ENCODE measurements at regions not wholly inside any gene's neighbourhood (a gene's known extent, or its start where the extent isn't known, plus 50 kb on each side); places are given as distances from the start of the nearest gene placed in this dataset.

DNA sequence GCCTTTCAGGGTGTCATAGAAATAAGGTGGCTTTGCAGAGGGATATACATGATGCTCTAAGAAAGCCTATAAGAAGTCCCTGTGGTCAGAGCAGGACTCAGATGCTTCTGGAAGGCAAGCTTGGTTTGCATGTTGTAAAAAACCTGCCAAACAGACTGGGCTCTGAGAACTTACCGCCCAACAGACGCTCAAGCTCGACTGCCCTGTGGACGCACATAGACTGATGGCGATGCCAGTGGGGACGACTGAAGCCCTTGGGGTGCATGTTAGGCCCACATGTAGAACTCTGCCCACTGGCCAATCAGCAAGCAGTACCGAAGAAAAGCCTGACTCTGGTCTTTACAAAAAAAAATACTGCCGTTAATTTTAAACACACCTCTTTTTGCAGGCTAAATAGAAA lies 133.8 kb downstream of the NAV1 start:
- H3K27ac Mint-ChIP-seq: no peak overlapping the region
- H3K4me1 Mint-ChIP-seq (ENCODE audit: low read depth): peaks cover 2% of the 10 kb centered on the region

DNA sequence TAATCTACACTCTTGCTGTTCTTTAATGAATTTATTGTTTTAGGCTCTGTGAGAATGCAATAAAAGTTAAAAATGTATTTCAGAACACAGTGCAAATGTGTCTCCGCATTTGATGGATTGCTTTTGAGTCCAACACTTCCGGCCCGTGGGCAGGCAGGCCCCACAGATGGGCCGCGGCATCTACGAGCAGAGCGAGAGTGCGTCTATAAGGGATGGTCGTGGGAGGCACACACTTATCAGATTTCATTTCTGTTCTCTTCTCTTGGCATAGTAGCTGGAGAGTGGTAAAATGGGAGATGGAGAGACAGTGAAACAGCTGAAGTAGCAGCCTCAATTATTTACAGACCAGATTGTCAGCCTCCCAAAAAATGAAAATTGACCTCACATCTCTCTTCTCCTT lies 134.2 kb downstream of the NAV1 start:
- H3K27me3 Mint-ChIP-seq (ENCODE audit: low read depth): peaks cover 2% of the 10 kb centered on the region
- no peaks in the 10 kb centered on the region for H3K9me3 Mint-ChIP-seq
- CTCF ChIA-PET: interaction anchor here (1.0 kb wide), 1 partner anchor 36 kb away, joined by 4 read pairs; no protein-coding TSS in a partner anchor
- H3K36me3 Mint-ChIP-seq (ENCODE audit: low read depth): no peaks in the 10 kb centered on the region
- no peak overlapping the region for H3K27ac Mint-ChIP-seq
- no peak overlapping the region for H3K4me3 Mint-ChIP-seq
- no peak for DNase-seq
- intact Hi-C loops (cut with micrococcal nuclease): no loop called here
- peaks cover 2% of the 10 kb centered on the region for H3K4me1 Mint-ChIP-seq (ENCODE audit: low read depth)

More for the DNA sequence above, 133.8 kb downstream of the NAV1 start:
- no peak for DNase-seq
- intact Hi-C loops (cut with micrococcal nuclease): no loop called here
- peaks cover 2% of the 10 kb centered on the region for H3K27me3 Mint-ChIP-seq (ENCODE audit: low read depth)
- H3K9me3 Mint-ChIP-seq: no peaks in the 10 kb centered on the region
- H3K36me3 Mint-ChIP-seq (ENCODE audit: low read depth): no peaks in the 10 kb centered on the region
- CTCF ChIA-PET: interaction anchor here (1.0 kb wide), 1 partner anchor 37 kb away, joined by 4 read pairs; no protein-coding TSS in a partner anchor
- no peak overlapping the region for H3K4me3 Mint-ChIP-seq

DNA sequence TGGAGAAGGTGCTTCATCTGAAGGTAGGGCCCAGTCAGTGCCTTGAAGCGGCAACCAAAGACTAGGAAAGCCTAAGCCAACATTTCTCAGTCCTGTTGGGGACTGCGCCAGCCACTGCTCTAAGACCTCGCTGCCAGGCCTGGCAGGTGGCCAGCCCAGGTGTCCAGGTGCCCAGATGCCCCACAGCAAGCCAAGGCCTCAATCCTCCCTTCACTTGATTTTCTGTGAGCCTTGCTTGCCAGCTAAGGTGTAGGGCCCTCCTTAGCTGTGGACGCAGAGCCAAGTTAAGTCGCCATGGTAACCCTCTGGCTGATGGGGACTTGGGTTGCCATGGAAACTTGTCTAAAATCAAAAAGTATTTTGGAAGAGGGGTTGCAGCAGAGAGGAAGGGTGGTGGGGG lies 135.0 kb downstream of the NAV1 start:
- intact Hi-C loops (cut with micrococcal nuclease): no loop called here
- CTCF ChIA-PET: interaction anchor here (1.0 kb wide), 1 partner anchor 36 kb away, joined by 4 read pairs; no protein-coding TSS in a partner anchor
- H3K27me3 Mint-ChIP-seq (ENCODE audit: low read depth): peaks cover 2% of the 10 kb centered on the region
- H3K9me3 Mint-ChIP-seq: no peaks in the 10 kb centered on the region
- no peaks in the 10 kb centered on the region for H3K36me3 Mint-ChIP-seq (ENCODE audit: low read depth)
- no peak overlapping the region for H3K27ac Mint-ChIP-seq
- no peak overlapping the region for H3K4me3 Mint-ChIP-seq
- peaks cover 2% of the 10 kb centered on the region for H3K4me1 Mint-ChIP-seq (ENCODE audit: low read depth)
- DNase-seq: no peak

DNA sequence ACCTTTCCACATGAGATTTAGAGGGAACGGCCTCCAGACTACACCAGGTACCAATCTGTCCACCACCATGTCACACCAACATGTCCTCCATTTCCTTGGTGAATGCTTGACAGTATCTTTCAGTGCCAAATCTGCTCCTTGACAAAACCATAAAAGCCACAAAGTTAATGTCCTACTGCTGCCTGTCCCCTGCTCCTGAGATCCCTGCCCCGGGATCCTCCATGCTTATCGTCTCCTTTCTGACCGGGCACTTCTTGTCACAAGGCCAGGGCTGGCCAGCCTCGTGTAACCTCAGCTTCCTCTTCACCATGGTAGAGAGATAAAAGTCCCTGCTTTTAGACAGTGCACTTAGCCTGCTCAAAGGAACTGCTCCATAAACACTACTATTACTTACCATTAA lies 136.2 kb downstream of the NAV1 start:
- CTCF ChIA-PET: interaction anchor here (0.7 to 1.7 kb wide), 2 partner anchors 14 to 29 kb away, joined by 3 to 4 read pairs; no protein-coding TSS in a partner anchor
- no peak for DNase-seq
- H3K27me3 Mint-ChIP-seq (ENCODE audit: low read depth): peaks cover 4% of the 10 kb centered on the region
- H3K4me3 Mint-ChIP-seq: no peak overlapping the region
- intact Hi-C loops (cut with micrococcal nuclease): no loop called here
- peaks cover 2% of the 10 kb centered on the region for H3K4me1 Mint-ChIP-seq (ENCODE audit: low read depth)
- no peaks in the 10 kb centered on the region for H3K36me3 Mint-ChIP-seq (ENCODE audit: low read depth)
- no peaks in the 10 kb centered on the region for H3K9me3 Mint-ChIP-seq
- no peak overlapping the region for H3K27ac Mint-ChIP-seq

DNA sequence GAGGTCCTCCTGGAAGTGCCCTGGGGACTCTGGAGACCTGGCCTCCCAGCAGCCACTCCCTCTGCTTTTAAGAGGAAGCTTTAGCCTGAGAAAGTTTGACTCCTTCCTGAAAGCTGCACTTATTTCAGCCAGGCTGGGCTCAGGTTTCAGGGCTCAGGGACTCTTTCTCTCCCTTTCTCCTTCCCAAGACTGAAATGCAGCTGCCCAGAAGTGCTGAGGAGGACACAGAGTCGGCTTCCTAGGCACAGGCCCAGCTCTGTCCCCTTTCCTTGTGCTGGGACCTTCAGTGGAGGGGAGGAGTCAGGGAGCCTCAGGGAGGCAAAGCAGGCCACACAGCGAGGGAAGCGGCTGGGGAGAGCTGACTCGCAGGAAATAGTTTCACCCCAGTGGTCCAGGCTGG lies 137.3 kb downstream of the NAV1 start:
- intact Hi-C loops (cut with micrococcal nuclease): no loop called here
- H3K9me3 Mint-ChIP-seq: no peaks in the 10 kb centered on the region
- H3K27me3 Mint-ChIP-seq (ENCODE audit: low read depth): peaks cover 6% of the 10 kb centered on the region

DNA sequence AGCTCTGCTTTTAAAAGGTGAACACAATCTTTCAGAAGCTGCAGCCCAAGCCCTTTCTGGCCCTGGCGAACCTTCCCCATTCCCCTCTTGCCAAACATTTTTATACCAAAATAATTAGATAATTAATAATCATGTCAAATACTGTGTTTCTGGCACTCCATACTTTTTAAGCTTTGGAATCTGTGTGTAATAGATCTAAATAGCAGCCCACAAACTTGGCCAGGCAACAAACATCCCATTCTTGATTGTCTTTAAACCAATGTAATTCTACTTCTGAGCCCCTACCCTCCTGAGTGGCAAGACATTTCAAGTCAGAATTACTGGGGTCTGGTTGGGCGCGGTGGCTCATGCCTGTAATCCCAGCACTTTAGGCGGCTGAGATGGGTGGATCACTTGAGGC lies 137.7 kb downstream of the NAV1 start:
- Mint-ChIP-seq H3K4me3 (no peak overlapping the region), H3K9me3 (no peaks in the 10 kb centered on the region), H3K27ac (no peak overlapping the region), H3K36me3 (ENCODE audit: low read depth) (no peaks in the 10 kb centered on the region), H3K4me1 (ENCODE audit: low read depth) (peaks cover 2% of the 10 kb centered on the region), H3K27me3 (ENCODE audit: low read depth) (peaks cover 6% of the 10 kb centered on the region)
- DNase-seq: no peak
- CTCF ChIA-PET: interaction anchor here (0.8 to 1.7 kb wide), 4 partner anchors 13 to 331 kb away, joined by 3 to 5 read pairs (median 4); no protein-coding TSS in a partner anchor
- intact Hi-C loops (cut with micrococcal nuclease): no loop called here

More for the DNA sequence above, 137.3 kb downstream of the NAV1 start:
- Mint-ChIP-seq H3K4me1 (ENCODE audit: low read depth) (peaks cover 2% of the 10 kb centered on the region), H3K4me3 (no peak overlapping the region), H3K27ac (no peak overlapping the region), H3K36me3 (ENCODE audit: low read depth) (no peaks in the 10 kb centered on the region)
- DNase-seq: no peak
- CTCF ChIA-PET: interaction anchor here (0.8 to 1.7 kb wide), 3 partner anchors 13 to 117 kb away, joined by 3 to 5 read pairs (median 4); no protein-coding TSS in a partner anchor

DNA sequence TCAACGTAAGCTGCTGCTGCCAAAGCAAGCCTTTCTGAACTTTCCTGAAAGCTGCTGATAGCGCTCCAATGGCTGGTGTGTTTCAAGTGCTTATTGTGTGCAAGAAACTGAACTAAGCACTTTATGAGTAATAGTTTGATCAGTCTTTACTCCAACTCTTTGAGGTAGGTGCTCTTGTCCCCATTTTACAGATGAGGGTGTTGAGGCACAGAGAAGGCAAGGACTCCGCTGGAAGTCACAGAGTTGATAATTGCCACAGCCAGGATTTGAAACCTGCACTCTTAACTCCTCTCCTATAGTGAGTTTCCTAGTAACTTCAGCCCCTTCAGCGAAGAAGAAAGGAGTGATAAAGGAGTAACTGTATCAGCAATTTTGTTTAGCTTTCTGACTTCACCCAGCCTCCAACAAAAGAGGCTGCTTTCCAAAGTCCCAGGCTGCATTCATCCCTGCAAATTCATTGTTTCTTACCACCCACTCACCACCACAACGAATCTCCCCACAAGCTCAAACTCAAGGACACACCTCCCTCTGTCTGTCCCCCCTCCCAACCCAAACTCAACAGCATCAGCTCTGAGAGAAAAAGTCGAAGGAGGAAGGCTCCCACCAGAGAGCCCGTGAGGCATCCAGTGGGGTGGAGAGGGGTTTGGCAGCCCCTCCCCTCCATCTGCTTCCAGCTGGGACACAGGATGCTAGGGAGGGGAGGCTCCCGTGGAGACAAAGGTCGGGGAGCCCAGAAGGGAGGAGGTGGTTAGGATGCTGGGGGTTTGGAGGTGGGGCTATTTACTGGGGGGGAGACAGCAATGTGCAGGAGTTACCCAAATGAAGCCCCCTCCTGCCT lies 139.6 kb downstream of the NAV1 start:
- DNase-seq: no peak
- H3K4me1 Mint-ChIP-seq (ENCODE audit: low read depth): no peaks in the 10 kb centered on the region
- CTCF ChIA-PET: no interaction called here
- H3K4me3 Mint-ChIP-seq: no peak overlapping the region
- H3K27ac Mint-ChIP-seq: no peak overlapping the region
- peaks cover 4% of the 10 kb centered on the region for H3K27me3 Mint-ChIP-seq (ENCODE audit: low read depth)
- H3K9me3 Mint-ChIP-seq: no peaks in the 10 kb centered on the region
- H3K36me3 Mint-ChIP-seq (ENCODE audit: low read depth): no peaks in the 10 kb centered on the region
- intact Hi-C loops (cut with micrococcal nuclease): no loop called here

DNA sequence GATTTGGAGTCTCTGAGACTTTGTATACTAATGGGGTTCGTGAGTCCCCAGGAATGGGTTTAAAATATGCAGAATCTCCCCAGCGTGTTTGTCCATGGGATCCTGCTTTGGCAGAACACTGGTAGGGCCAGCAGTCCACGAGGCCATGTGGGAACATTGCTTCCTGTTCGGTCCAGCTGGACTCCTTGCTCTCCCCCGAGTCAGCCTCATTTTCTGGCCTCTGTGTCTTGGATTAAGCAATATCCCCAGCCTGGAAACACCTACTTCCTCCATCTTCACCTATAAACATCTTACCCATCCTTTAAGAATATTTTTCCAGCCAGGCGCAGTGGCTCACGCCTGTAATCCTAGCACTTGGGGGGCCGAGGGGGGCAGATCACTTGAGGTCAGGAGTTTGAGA lies 142.4 kb downstream of the NAV1 start:
- intact Hi-C loops (cut with micrococcal nuclease): no loop called here
- Mint-ChIP-seq H3K27me3 (ENCODE audit: low read depth) (peaks cover 4% of the 10 kb centered on the region), H3K36me3 (ENCODE audit: low read depth) (no peaks in the 10 kb centered on the region), H3K27ac (no peak overlapping the region), H3K9me3 (no peaks in the 10 kb centered on the region), H3K4me1 (ENCODE audit: low read depth) (no peaks in the 10 kb centered on the region), H3K4me3 (no peak overlapping the region)
- CTCF ChIA-PET: no interaction called here
- no peak for DNase-seq

DNA sequence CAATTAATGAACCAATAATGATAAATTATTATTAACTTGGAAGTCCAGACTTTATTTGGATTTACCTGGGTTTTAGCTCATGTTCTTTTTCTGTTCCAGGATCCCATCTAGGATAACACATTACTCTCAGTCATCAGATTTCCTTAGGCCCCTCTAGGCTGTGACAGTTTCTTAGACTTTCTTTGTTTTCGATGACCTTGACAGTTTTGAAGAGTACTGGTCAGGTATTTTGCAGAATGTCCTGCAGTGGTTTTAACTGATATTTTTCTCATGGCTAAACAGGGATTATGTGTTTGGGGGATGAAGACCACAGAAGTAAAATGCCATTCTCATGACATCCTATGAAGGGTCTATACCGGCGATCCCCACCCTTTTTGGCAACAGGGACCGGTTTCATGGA lies 144.0 kb downstream of the NAV1 start:
- no peaks in the 10 kb centered on the region for H3K36me3 Mint-ChIP-seq (ENCODE audit: low read depth)
- H3K4me1 Mint-ChIP-seq (ENCODE audit: low read depth): no peaks in the 10 kb centered on the region
- intact Hi-C loops (cut with micrococcal nuclease): no loop called here
- DNase-seq: no peak
- H3K27ac Mint-ChIP-seq: no peak overlapping the region
- H3K9me3 Mint-ChIP-seq: no peaks in the 10 kb centered on the region
- no peak overlapping the region for H3K4me3 Mint-ChIP-seq
- peaks cover 4% of the 10 kb centered on the region for H3K27me3 Mint-ChIP-seq (ENCODE audit: low read depth)
- CTCF ChIA-PET: no interaction called here

DNA sequence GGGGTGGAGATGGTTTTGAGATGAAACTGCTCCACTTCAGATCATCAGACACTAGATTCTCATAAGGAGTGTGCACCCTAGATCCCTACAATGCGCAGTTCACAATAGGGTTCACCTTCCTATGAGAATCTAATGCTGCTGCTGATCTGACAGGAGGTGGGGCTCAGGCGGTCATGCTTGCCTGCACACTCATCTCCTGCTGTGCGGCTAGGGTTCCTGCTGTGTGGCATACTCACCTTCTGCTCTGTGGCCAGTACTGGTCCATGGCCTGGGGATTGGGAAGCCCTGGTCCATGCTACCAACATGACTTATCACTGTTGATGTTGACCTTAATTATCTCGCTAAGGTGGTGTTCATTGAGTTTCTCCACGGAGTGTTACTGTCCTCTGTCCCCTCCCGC lies 144.5 kb downstream of the NAV1 start:
- H3K4me3 Mint-ChIP-seq: no peak overlapping the region
- no peaks in the 10 kb centered on the region for H3K36me3 Mint-ChIP-seq (ENCODE audit: low read depth)
- peaks cover 4% of the 10 kb centered on the region for H3K27me3 Mint-ChIP-seq (ENCODE audit: low read depth)
- no peak for DNase-seq
- intact Hi-C loops (cut with micrococcal nuclease): no loop called here
- H3K9me3 Mint-ChIP-seq: no peaks in the 10 kb centered on the region
- H3K4me1 Mint-ChIP-seq (ENCODE audit: low read depth): no peaks in the 10 kb centered on the region
- CTCF ChIA-PET: no interaction called here
- no peak overlapping the region for H3K27ac Mint-ChIP-seq

DNA sequence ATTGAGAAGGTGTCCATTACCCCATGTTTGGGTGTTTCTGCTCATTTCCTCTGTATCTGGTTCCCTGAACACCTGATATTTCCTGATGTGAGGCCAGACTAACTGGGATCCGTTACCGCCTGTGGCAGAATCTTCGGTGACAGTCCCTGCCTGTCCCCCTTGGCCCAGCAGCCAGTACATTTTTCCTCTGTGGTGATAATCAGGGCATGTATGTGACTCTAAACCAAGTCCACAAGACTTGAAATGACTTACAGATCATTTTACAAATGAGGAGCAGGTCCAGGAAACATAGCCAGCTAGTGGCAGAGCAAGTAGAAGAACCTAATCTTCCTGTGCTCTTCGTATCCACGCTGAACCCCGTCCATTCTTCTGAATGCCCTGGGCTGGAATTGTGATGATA lies 143.5 kb upstream of the IPO9 start:
- Mint-ChIP-seq H3K4me1 (ENCODE audit: low read depth) (no peaks in the 10 kb centered on the region), H3K36me3 (ENCODE audit: low read depth) (no peaks in the 10 kb centered on the region), H3K9me3 (peaks cover 2% of the 10 kb centered on the region), H3K4me3 (no peak overlapping the region), H3K27me3 (ENCODE audit: low read depth) (peaks cover 2% of the 10 kb centered on the region), H3K27ac (no peak overlapping the region)
- CTCF ChIA-PET: interaction anchor here (1.0 kb wide), 1 partner anchor 126 kb away, joined by 3 read pairs; no protein-coding TSS in a partner anchor
- DNase-seq: no peak
- intact Hi-C loops (cut with micrococcal nuclease): no loop called here

DNA sequence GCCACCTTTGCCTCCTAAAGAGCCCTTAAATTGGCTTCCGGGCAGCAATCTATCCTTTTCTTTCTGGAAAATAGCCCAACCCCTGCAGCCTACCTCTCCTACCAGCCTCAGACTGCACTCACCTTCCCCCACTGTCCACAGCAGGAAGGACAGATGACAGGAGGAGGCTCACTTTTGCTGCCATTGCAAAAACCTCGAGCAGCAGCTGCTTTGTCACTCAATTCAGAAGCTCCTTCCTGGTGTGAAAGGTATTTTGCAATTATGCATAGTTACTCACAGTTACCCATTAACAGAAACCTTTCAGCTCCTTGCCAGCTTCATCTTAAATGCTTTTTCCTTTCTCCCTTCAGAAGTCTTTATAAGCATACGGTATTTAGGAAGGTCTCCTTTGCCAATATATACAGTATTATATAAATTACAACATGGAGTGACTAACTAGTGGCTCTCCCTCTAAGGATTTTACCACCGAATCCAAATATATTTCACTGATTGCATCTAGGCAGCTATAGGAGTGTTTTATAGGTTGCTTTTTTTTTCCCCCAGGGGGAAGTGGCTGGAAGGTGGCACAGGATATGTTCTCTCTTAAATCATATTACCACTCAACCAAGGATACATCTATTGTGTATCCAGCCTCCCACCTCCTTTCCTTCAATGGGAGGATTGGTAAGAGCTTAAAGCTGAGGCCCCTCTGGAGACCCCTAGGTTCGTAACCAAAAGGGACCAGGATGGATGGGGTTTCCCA lies 142.1 kb upstream of the IPO9 start:
- H3K9me3 Mint-ChIP-seq: peaks cover 4% of the 10 kb centered on the region
- H3K27ac Mint-ChIP-seq: peak overlapping the region; percentile 41
- DNase-seq: no peak
- intact Hi-C loops (cut with micrococcal nuclease): no loop called here
- H3K27me3 Mint-ChIP-seq (ENCODE audit: low read depth): no peaks in the 10 kb centered on the region
- no peaks in the 10 kb centered on the region for H3K36me3 Mint-ChIP-seq (ENCODE audit: low read depth)
- CTCF ChIA-PET: interaction anchor here (1.3 kb wide), 1 partner anchor 106 kb away, joined by 4 read pairs; no protein-coding TSS in a partner anchor
- no peak overlapping the region for H3K4me3 Mint-ChIP-seq
- no peaks in the 10 kb centered on the region for H3K4me1 Mint-ChIP-seq (ENCODE audit: low read depth)
